ENCODE measurements at regions not wholly inside any gene's neighbourhood (a gene's known extent, or its start where the extent isn't known, plus 50 kb on each side); places are given as distances from the start of the nearest gene placed in this dataset.

DNA sequence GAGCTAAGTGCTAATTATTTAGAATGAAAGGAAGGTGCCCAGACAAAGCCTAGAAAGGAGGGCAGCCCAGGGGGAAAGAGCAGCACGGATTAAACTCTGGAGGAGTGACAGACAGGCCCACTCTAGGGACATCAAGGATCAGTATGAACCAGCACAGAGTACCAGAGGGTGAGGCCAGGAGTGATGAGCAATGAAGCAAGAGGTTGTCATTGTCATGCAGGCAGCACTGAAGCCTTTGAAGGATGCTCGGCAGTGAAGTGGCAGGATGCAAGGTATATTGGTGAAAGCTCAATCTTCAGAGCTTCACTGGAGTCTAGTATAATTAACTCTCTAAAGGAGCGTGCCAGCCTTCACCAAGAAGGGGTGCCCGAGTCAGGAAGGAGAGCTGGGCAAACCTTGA is 112.0 kb upstream of the INHBA start:
- Histone ChIP-seq H3K27ac (ENCODE audit: insufficient read depth, low read length) (no peak overlapping the region), H3K4me1 (ENCODE audit: control insufficient read depth, extremely low read depth, insufficient read depth, low read length) (no peaks in the 10 kb centered on the region), H3K9ac (ENCODE audit: insufficient read depth, low read length) (no peak overlapping the region), H3K9me3 (ENCODE audit: control insufficient read depth, insufficient read depth, low read depth, low read length) (no peaks in the 10 kb centered on the region), H3K36me3 (ENCODE audit: control insufficient read depth, insufficient read depth, low read length) (no peaks in the 10 kb centered on the region), H2AFZ (ENCODE audit: low read length) (no peak overlapping the region), H3K27me3 (ENCODE audit: control insufficient read depth, insufficient read depth, low read length) (no peaks in the 10 kb centered on the region), H3K79me2 (ENCODE audit: control insufficient read depth, insufficient read depth, low read length) (no peaks in the 10 kb centered on the region), H4K20me1 (ENCODE audit: control insufficient read depth, extremely low read depth, insufficient read depth, low read length) (no peaks in the 10 kb centered on the region), H3K4me2 (ENCODE audit: extremely low read depth, insufficient read depth, low read length) (no peak overlapping the region), H3K4me3 (replicated peaks in 1 of 4; ENCODE audit: control extremely low read depth in 1 of 4, insufficient read depth in 1 of 4, low read depth in 3 of 4, low read length in 4 of 4) (no peak overlapping the region)
- no peak for DNase-seq (ENCODE audit: low read depth in 2 of 2)
- no peak for TF ChIP-seq EZH2 (IDR thresholded peaks at IDR 0.05; ENCODE audit: low read length, missing control alignments)
- TF ChIP-seq, protein P1, sequence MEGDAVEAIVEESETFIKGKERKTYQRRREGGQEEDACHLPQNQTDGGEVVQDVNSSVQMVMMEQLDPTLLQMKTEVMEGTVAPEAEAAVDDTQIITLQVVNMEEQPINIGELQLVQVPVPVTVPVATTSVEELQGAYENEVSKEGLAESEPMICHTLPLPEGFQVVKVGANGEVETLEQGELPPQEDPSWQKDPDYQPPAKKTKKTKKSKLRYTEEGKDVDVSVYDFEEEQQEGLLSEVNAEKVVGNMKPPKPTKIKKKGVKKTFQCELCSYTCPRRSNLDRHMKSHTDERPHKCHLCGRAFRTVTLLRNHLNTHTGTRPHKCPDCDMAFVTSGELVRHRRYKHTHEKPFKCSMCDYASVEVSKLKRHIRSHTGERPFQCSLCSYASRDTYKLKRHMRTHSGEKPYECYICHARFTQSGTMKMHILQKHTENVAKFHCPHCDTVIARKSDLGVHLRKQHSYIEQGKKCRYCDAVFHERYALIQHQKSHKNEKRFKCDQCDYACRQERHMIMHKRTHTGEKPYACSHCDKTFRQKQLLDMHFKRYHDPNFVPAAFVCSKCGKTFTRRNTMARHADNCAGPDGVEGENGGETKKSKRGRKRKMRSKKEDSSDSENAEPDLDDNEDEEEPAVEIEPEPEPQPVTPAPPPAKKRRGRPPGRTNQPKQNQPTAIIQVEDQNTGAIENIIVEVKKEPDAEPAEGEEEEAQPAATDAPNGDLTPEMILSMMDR (conservative IDR thresholded peaks at IDR 0.05 in 1 of 2, IDR thresholded peaks at IDR 0.05 in 1 of 2; ENCODE audit: low read depth in 1 of 2, low read length in 2 of 2), result no peak

DNA sequence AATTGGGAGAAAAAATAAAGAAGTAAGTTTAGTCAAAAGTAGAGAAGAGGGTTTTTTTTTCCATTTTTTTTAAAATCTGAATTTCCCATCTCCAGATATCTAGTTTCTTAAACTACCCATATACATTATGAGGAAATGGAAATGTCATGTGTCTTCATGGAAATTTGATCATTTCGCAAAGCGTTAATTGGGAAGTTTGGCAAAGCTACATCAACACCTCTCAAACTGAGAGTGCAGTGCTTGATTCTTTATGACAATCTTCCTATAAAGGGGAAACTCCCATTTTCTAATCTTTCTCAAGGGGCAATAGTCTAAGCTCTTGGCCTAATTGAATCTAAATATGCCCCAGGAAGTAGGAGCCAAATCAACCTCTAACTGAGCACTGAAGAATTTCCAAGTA is 110.4 kb upstream of the INHBA start:
- Histone ChIP-seq H3K36me3 (ENCODE audit: control insufficient read depth, insufficient read depth, low read length) (no peaks in the 10 kb centered on the region), H3K4me2 (ENCODE audit: extremely low read depth, insufficient read depth, low read length) (no peak overlapping the region), H2AFZ (ENCODE audit: low read length) (no peak overlapping the region), H3K9ac (ENCODE audit: insufficient read depth, low read length) (no peak overlapping the region), H3K27me3 (ENCODE audit: control insufficient read depth, insufficient read depth, low read length) (no peaks in the 10 kb centered on the region), H3K4me1 (ENCODE audit: control insufficient read depth, extremely low read depth, insufficient read depth, low read length) (no peaks in the 10 kb centered on the region), H3K9me3 (ENCODE audit: control insufficient read depth, insufficient read depth, low read depth, low read length) (no peaks in the 10 kb centered on the region), H3K4me3 (replicated peaks in 1 of 4; ENCODE audit: control extremely low read depth in 1 of 4, insufficient read depth in 1 of 4, low read depth in 3 of 4, low read length in 4 of 4) (no peak overlapping the region), H3K27ac (ENCODE audit: insufficient read depth, low read length) (no peak overlapping the region), H3K79me2 (ENCODE audit: control insufficient read depth, insufficient read depth, low read length) (no peaks in the 10 kb centered on the region), H4K20me1 (ENCODE audit: control insufficient read depth, extremely low read depth, insufficient read depth, low read length) (no peaks in the 10 kb centered on the region)
- no peak for DNase-seq (ENCODE audit: low read depth in 2 of 2)
- TF ChIP-seq, protein P1 (conservative IDR thresholded peaks at IDR 0.05 in 1 of 2, IDR thresholded peaks at IDR 0.05 in 1 of 2; ENCODE audit: low read depth in 1 of 2, low read length in 2 of 2), result no peak
- no peak for TF ChIP-seq EZH2 (IDR thresholded peaks at IDR 0.05; ENCODE audit: low read length, missing control alignments)

DNA sequence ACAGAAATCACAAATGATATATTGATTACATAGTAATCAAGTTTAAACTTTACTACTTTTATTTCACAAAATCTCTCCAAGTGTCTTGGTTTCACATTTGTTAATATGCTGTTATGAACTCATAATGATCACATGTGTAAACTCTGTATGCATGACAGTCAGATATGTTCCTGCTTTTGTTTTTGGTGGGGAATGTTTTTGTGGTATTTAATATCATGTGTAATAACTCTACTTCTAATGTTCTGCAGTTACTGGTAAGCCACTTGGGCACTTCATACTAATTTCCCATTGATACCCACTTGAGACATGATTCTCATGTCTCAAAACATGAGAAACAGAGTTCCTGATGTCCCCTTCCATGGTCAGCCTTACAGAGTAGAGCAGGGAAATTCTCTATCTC is 109.1 kb upstream of the INHBA start:
- Histone ChIP-seq H3K27ac (ENCODE audit: insufficient read depth, low read length) (no peak overlapping the region), H3K4me1 (ENCODE audit: control insufficient read depth, extremely low read depth, insufficient read depth, low read length) (no peaks in the 10 kb centered on the region), H3K27me3 (ENCODE audit: control insufficient read depth, insufficient read depth, low read length) (no peaks in the 10 kb centered on the region), H3K79me2 (ENCODE audit: control insufficient read depth, insufficient read depth, low read length) (no peaks in the 10 kb centered on the region), H3K9me3 (ENCODE audit: control insufficient read depth, insufficient read depth, low read depth, low read length) (no peaks in the 10 kb centered on the region), H3K9ac (ENCODE audit: insufficient read depth, low read length) (no peak overlapping the region), H4K20me1 (ENCODE audit: control insufficient read depth, extremely low read depth, insufficient read depth, low read length) (no peaks in the 10 kb centered on the region), H2AFZ (ENCODE audit: low read length) (no peak overlapping the region), H3K4me3 (replicated peaks in 1 of 4; ENCODE audit: control extremely low read depth in 1 of 4, insufficient read depth in 1 of 4, low read depth in 3 of 4, low read length in 4 of 4) (no peak overlapping the region), H3K36me3 (ENCODE audit: control insufficient read depth, insufficient read depth, low read length) (no peaks in the 10 kb centered on the region), H3K4me2 (ENCODE audit: extremely low read depth, insufficient read depth, low read length) (no peak overlapping the region)
- TF ChIP-seq EZH2 (IDR thresholded peaks at IDR 0.05; ENCODE audit: low read length, missing control alignments), result no peak
- no peak for DNase-seq (ENCODE audit: low read depth in 2 of 2)

All from fibroblast of lung (primary cell).